Loucy (cell line): ENCODE measurements at regions not wholly inside any gene's neighbourhood (a gene's known extent, or its start where the extent isn't known, plus 50 kb on each side); places are given as distances from the start of the nearest gene placed in this dataset.

ENCODE experiments used
- EZH2phosphoT487 ChIP-seq: fragments of 200-600 bp; IDR thresholded peaks from 2 replicates; pipeline ENCODE4 v1.6.1; 2018; ENCODE audit warnings: antibody characterized with exemption, mild to moderate bottlenecking, moderate library complexity, borderline replicate concordance
- TF ChIP-seq, protein P1 (sequence below): fragments of 200-600 bp; sonication (generic); conservative IDR thresholded peaks from 2 replicates; pipeline ENCODE4 v1.5.1; 2014; ENCODE audit warnings: mild to moderate bottlenecking, antibody characterized with exemption, low read length

DNA sequence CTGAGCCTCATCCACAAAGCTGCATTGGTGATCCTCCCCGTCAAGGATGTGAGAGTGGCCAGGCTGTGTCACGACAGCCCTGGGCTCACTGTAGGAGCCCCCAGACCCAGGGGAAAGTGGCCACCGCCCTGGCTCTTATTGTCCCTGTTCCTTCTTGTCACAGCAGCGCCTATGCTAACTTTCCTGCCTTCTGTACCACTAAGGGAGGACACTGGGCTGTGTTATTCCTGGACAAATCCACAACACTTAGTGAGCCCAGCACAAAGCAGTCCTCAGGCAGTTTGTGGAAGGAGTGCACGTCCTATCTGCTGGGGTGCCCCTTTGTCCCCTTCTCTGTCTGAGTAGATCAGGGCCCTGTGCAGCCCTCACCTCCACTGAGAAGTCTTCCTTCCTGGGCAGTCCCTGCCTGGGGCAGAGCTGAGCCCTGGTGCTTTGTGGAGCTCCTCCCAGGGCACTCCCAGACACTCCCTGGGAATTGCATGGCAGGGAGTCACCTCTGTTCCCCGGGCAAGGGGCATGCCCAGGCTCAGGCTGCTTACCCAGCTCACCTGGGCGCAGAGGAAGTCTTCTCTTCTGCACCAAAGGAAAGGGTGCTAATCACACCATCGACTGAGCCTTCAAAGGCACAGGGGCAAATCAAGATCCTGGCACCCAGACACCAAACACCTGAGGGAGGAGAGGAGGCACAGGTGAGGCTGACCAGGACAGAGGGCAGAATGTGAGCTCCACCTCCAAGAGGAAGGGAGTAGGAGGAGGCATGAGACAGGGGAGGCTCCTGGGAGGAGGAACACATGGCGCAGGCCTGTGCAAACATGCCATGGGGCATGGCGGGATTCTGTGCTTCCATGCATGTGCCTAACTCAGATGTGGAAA is 138.7 kb downstream of the KLF13 start:
- TF ChIP-seq, protein P1, sequence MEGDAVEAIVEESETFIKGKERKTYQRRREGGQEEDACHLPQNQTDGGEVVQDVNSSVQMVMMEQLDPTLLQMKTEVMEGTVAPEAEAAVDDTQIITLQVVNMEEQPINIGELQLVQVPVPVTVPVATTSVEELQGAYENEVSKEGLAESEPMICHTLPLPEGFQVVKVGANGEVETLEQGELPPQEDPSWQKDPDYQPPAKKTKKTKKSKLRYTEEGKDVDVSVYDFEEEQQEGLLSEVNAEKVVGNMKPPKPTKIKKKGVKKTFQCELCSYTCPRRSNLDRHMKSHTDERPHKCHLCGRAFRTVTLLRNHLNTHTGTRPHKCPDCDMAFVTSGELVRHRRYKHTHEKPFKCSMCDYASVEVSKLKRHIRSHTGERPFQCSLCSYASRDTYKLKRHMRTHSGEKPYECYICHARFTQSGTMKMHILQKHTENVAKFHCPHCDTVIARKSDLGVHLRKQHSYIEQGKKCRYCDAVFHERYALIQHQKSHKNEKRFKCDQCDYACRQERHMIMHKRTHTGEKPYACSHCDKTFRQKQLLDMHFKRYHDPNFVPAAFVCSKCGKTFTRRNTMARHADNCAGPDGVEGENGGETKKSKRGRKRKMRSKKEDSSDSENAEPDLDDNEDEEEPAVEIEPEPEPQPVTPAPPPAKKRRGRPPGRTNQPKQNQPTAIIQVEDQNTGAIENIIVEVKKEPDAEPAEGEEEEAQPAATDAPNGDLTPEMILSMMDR = no peak
- no peak for TF ChIP-seq EZH2phosphoT487
